LHCN-M2 (cell line): ENCODE measurements at regions not wholly inside any gene's neighbourhood (a gene's known extent, or its start where the extent isn't known, plus 50 kb on each side); places are given as distances from the start of the nearest gene placed in this dataset.
"Not testable (repeated sequence)": the region's sequence is repeated elsewhere in the genome, so short reads cannot be mapped to it uniquely, and the experiment has no call there.

ENCODE experiments used
- DNase-seq: peaks from one replicate; pipeline ENCODE4 v3.0.0-alpha.2; 2012; ENCODE audit warnings: low read depth

GRCh38 chrX:28408017-28408723 is 179.1 kb upstream of the IL1RAPL1 start:
- no peak for DNase-seq

- DNase-seq = no peak
Measured at GRCh38 chrX:28398342-28398741, 188.9 kb upstream of the IL1RAPL1 start.

GRCh38 chrX:28391528-28391927 is 195.7 kb upstream of the IL1RAPL1 start:
- DNase-seq = no peak

GRCh38 chrX:28379103-28379502 is 208.1 kb upstream of the IL1RAPL1 start:
- no peak for DNase-seq

DNA sequence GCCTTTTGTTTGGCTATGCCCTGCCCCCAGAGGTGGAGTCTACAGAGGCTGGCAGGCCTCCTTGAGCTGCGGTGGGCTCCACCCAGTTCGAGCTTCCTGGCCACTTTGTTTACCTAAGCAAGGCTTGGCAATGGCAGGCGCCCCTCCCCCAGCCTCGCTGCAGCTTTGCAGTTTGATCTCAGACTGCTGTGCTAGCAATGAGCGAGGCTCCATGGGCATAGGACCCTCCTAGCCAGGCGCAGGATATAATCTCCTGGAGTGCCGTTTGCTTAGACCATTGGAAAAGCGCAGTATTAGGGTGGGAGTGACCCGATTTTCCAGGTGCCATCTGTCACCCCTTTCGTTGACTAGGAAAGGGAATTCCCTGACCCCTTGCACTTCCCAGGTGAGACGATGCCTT is 219.6 kb upstream of the IL1RAPL1 start:
- DNase-seq = not testable (repeated sequence)

DNA sequence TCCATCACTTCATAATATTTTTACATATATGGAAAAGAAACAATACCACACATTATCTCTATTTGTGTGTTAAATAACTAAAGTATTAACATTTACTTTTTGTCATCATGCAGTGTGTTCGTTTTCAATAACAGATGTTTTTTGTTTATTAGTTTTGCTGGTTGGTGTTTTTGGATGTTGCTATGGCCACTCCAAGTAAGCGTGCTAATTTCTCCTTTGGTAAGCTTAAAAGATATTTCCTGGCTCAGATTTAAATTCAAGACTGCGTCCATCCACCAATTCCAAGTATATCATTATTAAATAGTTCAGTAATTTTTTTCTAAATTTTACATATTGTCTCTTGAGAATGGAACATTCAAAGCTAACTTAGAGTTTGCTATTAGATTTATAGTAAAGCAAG is 235.4 kb upstream of the IL1RAPL1 start:
- DNase-seq = no peak

- DNase-seq = no peak
Measured at GRCh38 chrX:28349888-28350287, 237.4 kb upstream of the IL1RAPL1 start.

DNA sequence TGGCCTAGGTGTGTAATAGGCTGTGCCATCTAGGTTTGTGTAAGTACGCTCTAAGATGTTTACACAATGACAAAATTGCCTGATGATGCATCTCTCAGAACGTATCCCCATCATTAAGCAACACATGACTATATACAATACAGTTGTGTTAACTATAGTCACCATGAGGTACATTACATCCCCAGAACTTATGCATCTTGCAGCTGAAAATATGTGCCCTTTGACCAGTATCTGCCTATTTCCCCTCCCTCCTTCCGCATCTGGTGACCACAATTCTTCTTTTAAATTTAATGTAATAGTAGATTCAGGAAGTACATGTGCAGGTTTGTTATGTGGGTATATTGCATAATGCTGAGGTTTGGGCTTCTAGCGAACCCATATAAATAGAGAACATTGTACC is 239.8 kb upstream of the IL1RAPL1 start:
- DNase-seq = no peak

- DNase-seq = no peak
Measured at GRCh38 chrX:28329156-28329555, 258.1 kb upstream of the IL1RAPL1 start.

GRCh38 chrX:28324321-28324721 is 262.9 kb upstream of the IL1RAPL1 start:
- no peak for DNase-seq

GRCh38 chrX:28321286-28321685 is 266.0 kb upstream of the IL1RAPL1 start:
- no peak for DNase-seq

- DNase-seq = no peak
Measured at GRCh38 chrX:28312965-28313364, 274.3 kb upstream of the IL1RAPL1 start.

GRCh38 chrX:28312259-28312658 is 275.0 kb upstream of the IL1RAPL1 start:
- DNase-seq = no peak

GRCh38 chrX:28311466-28311865 is 275.8 kb upstream of the IL1RAPL1 start:
- no peak for DNase-seq

- DNase-seq = no peak
Measured at GRCh38 chrX:28303486-28303885, 283.8 kb upstream of the IL1RAPL1 start.

GRCh38 chrX:28278726-28279125 is 297.5 kb upstream of the DCAF8L1 start:
- no peak for DNase-seq

GRCh38 chrX:28278251-28278650 is 297.0 kb upstream of the DCAF8L1 start:
- no peak for DNase-seq

DNA sequence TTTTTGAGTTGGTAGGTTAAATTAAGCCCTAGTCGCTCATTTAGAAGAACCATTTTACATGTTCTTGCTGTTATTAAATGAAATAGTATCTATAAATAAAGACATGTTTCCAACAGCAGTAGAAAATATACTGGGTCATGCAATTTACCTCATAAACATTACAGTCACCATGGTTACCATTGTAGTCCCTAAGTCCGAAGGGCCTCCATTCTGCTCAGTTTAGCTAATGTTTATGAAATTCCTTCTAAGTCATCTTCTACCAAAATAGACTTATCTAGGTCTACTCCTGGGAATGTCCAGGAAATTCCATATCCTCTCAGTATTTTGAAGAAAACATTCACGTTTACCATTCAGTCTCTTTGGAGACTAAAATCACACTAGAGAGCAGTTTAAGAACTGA is 292.5 kb upstream of the DCAF8L1 start:
- no peak for DNase-seq

GRCh38 chrX:28246675-28247074 is 265.4 kb upstream of the DCAF8L1 start:
- DNase-seq = no peak

- no peak for DNase-seq
Measured at GRCh38 chrX:28229217-28229616, 248.0 kb upstream of the DCAF8L1 start.

DNA sequence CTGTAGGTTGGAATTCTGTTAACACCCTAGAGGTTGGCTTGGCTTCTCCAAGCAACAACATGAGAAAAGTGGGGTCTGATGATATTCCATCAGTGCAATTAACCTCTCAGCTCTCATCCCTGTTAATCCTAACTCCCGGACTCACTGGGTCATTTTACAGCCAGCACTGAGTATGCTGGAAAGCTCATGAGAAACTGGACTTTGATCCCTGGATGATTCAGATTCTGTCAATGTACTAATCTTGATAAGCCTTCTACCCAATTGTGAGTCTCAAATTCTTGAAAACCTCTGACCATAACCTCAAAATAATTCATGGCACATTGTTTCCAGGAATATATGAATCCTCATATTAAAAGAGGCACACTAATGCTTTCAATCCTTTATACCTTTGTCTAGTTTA is 244.3 kb upstream of the DCAF8L1 start:
- no peak for DNase-seq

GRCh38 chrX:28223991-28224390 is 242.7 kb upstream of the DCAF8L1 start:
- no peak for DNase-seq

GRCh38 chrX:28223469-28223868 is 242.2 kb upstream of the DCAF8L1 start:
- DNase-seq = no peak

DNA sequence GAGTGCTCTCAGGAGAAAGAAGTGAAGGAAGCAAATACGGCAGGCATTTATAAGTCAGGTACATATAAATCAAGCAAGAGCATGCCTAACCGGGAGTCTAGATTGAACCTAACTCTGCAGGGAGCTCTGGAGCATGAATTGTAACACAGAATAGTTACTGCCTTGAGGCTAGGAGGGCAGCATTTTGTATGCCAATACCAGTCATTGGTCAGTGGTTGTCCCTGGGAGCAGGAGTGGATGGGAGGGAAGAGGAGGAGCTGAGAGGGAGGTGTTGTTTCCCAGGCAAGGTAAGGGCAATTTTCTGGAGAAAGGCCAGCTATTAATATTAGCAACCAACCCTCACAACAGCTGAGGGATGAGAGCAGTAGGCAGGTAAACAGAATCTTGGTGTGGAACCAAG is 224.7 kb upstream of the DCAF8L1 start:
- no peak for DNase-seq
